CD4-positive, alpha-beta T cell treated with Interleukin-17A for 1 hour (primary cell): ENCODE measurements at regions not wholly inside any gene's neighbourhood (a gene's known extent, or its start where the extent isn't known, plus 50 kb on each side); places are given as distances from the start of the nearest gene placed in this dataset.

ENCODE experiments used
- DNase-seq: peaks from one replicate; pipeline ENCODE4 v3.0.0-alpha.2; 2020

DNA sequence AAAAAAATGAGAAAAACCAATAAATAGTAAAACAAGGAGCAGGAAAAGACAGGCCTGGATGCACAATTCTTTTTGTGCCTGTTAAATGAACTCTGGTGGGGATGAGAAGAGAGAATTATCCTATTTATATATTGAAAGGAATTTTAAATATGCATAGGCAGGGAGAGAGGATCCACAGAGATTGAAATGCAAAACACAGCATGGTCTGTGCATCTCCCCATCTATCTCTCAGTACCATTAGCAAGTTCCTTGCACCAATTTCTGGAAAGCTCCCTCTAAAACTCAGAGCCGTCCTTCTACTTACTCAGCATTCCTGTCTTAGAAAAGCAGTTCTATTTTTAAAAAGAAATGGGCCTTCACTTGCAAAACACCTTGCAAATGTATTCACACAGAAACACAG is 502.3 kb upstream of the KLHL29 start:
- no peak for DNase-seq

- DNase-seq = no peak
Observed at GRCh38 chr2:22883054-22883453, 501.9 kb upstream of the KLHL29 start.

GRCh38 chr2:22885245-22885644 is 499.7 kb upstream of the KLHL29 start:
- no peak for DNase-seq

GRCh38 chr2:22887426-22887825 is 497.6 kb upstream of the KLHL29 start:
- no peak for DNase-seq

- no peak for DNase-seq
Observed at GRCh38 chr2:22887845-22888244, 497.1 kb upstream of the KLHL29 start.

GRCh38 chr2:22890132-22890531 is 494.8 kb upstream of the KLHL29 start:
- DNase-seq = no peak

DNA sequence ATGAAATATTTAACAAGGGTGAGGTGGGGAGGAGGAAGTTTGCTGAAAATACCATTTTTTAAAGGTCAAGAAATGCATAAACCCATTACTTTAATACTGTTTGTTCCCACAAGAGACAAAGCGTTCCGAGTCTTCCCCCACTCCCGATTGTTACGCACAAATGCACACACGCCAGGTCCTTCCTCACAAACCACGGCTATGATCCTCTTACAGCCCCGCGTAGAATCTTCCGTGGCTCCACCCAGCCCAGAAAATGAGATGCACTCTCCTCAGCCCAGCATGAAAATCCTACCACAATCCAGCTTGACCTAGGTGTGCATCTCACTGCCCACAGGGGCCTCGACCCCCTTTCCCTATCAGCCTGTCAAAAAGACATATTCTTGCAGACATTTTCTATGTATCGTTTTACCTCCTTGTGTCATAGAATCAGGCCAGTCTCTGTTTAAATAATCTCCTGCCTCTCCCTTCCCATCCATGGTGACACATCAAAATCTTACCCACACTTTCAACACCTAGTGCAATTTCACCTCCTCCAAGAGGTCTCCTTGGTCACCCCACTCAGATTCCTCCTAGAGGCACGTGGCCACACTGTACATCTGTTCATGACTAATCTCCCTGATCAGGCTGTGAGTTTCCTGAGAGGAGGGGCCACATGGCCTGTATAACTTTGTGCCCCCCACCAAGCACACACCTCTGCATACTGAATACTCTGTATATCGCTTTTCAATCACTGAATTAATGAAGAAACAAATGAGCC is 491.0 kb upstream of the KLHL29 start:
- DNase-seq = no peak

DNA sequence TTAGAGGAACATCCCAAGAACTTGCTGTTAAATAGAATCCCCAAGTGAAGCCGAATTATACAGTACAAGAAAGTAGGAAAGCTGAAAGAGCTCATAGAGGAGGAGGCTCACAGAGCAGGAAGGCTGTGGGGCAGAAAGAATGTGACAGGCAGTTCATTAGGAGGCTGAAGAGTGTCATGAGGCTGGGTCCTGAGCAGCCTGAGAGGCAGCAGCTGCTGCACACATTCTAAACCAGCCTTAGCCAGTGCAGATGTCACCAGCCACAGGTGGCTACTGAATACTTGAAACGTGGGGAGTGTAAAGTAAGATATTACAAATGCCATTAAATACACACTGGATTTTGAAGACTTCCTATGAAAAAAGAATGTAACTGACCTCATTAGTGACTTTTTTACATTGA is 490.2 kb upstream of the KLHL29 start:
- DNase-seq = no peak

DNA sequence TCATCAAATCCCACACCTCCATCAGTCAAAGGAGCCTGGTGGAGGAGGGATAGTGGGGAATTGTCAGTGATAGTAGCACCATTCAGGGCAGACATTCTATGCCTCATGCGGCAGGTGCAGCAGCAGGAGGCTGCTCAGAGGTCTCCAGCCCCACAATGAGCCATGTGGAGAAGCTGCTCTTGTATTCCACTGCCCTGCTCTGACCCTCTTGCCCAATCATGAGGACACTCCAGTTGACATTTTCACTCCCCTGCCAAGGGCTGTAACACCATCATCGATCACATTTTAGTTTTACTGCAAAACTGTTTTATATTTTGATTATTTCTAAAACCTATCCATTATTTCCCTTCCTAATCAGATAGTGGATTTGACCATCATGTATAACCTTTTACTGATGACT is 487.6 kb upstream of the KLHL29 start:
- no peak for DNase-seq

DNA sequence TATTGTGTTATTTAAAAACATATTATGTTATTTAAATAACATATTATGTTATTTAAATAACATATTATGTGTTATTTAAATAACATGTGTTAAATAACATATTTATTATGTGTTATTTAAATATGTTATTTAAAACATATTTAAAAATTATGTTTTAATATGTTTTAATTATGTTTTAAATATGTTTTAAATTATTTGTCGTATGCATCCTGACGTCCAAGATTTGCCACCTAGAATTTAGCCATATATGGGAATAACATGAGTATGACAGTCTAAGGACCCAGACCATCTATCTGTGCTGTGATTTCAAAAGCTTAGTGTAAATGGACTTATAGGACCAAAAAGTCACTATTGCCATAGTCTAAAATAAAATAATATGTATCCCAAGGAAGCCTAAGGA is 484.3 kb upstream of the KLHL29 start:
- DNase-seq = no peak

GRCh38 chr2:22901471-22902179 is 483.4 kb upstream of the KLHL29 start:
- DNase-seq = no peak

DNA sequence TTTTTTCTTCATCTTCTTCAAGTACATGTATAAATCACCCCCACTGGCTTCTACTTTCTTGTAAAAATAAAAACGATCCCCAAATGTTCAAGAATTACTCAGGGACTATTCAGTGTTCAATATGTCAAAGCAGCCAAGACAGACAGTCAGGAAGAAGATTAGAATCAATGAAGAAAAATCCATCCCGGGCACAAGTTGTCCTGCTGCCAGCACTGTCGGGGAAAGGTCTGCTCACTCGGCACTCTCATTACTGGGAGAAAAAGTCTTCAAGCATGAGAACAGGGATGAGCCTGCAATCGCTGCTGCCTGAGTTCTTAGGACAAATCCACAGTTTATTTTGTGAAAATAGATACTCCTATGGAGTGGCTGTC is 482.8 kb upstream of the KLHL29 start:
- DNase-seq = no peak

- DNase-seq = no peak
Observed at GRCh38 chr2:22902662-22903165, 482.3 kb upstream of the KLHL29 start.

DNA sequence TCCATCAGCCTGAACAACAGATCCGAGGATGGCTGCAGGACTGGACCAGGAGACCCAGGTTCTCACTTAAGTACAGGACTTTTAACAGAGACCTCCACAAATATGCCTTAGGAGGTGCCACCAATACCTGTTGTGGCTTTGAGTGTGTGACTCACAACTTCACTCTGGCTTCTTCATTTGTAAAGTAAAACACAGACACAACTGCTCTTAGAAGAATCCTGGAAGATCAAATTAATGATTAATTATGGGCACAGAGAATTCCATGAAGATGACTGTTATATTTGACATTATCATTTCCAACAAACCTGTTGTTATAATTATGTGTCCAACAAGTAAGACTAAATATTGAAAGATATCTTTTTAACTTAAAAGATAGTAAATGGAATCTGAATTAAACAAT is 481.4 kb upstream of the KLHL29 start:
- DNase-seq = no peak

- DNase-seq = no peak
Observed at GRCh38 chr2:22904126-22904684, 480.8 kb upstream of the KLHL29 start.

GRCh38 chr2:22907330-22907729 is 477.6 kb upstream of the KLHL29 start:
- DNase-seq = no peak

GRCh38 chr2:22912398-22912797 is 472.6 kb upstream of the KLHL29 start:
- no peak for DNase-seq

DNA sequence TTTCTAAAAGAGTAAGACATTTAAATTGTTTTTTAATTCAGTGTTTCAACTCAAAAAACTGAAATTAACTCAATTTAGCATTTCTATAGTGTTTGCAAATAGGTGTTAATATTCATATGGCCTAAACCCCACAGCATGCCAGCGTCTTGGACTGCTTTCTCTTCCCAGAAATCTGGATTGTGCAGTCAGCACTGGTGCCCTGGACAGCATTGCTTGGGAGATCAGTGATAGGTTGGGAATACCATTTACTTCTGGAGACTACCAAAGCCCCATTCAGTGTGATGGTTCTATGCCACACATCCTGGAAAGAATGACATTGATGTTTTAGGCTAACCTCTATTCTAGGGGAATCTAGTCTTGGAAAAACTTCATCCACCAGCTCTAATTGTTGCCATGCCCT is 455.0 kb upstream of the KLHL29 start:
- no peak for DNase-seq

GRCh38 chr2:22930781-22931180 is 454.2 kb upstream of the KLHL29 start:
- no peak for DNase-seq

- DNase-seq = no peak
Observed at GRCh38 chr2:22932288-22932687, 452.7 kb upstream of the KLHL29 start.

- no peak for DNase-seq
Observed at GRCh38 chr2:22934747-22935146, 450.2 kb upstream of the KLHL29 start.

GRCh38 chr2:22942441-22942840 is 442.5 kb upstream of the KLHL29 start:
- no peak for DNase-seq

GRCh38 chr2:22944143-22944542 is 440.8 kb upstream of the KLHL29 start:
- no peak for DNase-seq

DNA sequence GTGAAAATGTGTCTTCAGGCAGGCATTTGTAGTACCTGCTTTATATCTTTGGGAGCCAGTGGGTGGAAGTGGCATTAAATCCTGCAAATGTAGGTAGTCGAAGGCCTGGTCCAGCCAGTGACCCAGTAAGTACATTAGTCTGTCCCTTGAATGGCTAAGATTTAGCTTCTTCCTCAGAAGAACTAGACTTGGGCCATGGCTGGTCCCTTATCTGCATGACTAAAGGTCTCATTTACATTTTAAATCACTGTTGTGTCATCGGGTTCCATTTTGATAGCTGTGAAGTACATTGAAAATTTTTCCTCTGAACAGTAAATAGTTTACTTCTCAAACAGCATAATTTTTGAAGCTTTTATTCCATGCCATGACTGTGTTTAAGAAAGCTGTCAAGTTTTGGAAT is 438.4 kb upstream of the KLHL29 start:
- DNase-seq = no peak
